Left lobe of liver (tissue), 2 donors: ENCODE measurements at regions not wholly inside any gene's neighbourhood (a gene's known extent, or its start where the extent isn't known, plus 50 kb on each side); places are given as distances from the start of the nearest gene placed in this dataset.

Experiments used
- ATAC-seq: fragments of 200-7000 bp; cut with Tn5 transposase; one replicate; pipeline ENCODE4 v1.9.1; 2020; ENCODE audit warnings: mild to moderate bottlenecking, moderate library complexity
- DNase-seq: peaks from one replicate; pipeline ENCODE4 v3.0.0-alpha.2; 2020; ENCODE audit warnings: low spot score
- donor health status: DM: no; HTN: no; CAD: no; lungs with moderate emphysema.
- donor health status: DM: no; HTN: yes; CAD: no.

DNA sequence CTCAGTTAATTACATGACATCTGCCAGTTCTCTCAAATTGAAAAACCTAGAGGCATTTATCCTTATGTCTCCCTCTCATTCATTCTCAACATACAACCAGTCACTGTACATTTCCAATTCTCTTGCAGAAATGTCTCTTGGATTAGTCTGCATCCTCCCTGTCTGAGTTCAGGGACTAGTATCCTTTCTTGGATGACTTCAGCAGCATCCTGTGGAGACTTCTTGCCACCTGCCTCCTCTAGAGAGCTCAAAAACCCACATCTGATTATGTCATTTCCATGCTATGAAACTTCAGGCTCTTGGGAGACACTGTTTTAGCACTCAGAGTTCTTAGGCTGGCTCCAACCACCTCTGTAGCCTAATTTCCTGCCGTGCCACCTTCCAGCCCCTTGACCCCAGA is 515.1 kb upstream of the DIPK2B start:
- no peak for ATAC-seq
- no peak for DNase-seq

DNA sequence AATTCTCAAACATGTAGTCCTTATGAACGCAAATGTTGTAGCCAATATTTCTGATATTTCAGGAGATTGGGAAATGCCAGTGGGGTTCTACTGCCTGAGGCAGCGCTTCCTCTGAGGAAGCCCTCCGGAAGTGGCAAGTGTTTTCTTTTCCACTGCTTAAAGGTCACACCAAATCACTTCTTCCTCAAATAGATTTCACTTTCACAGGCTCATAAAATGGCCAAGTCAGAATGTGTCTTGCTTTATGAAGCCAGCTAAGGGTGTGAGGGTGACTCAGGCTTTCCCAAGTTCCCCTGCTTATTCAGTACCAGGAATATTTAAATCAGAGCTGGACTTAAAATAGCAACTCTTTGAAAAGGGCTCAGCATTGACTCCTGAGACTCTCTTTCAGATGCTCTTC is 514.2 kb upstream of the DIPK2B start:
- ATAC-seq (no peak), DNase-seq (no peak)

DNA sequence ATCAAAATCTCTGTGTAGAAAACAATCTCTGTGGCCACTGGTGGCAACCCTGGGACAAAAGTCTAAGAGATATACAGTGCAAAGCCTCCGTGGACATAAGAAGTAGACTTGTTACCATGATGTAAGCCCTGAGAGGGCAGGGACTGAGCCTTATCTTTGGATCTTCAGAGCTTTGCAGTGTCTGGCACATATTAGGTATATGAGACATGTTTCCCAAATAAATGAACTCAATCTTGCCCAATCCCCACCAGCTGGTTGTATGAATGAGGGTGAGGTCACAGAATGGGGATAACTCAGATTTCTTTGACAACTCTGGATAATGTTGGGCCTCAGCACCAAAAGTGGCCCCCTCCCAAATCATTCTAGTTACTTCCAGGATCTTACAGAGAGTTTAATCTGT is 511.4 kb upstream of the DIPK2B start:
- ATAC-seq (no peak), DNase-seq (no peak)

DNA sequence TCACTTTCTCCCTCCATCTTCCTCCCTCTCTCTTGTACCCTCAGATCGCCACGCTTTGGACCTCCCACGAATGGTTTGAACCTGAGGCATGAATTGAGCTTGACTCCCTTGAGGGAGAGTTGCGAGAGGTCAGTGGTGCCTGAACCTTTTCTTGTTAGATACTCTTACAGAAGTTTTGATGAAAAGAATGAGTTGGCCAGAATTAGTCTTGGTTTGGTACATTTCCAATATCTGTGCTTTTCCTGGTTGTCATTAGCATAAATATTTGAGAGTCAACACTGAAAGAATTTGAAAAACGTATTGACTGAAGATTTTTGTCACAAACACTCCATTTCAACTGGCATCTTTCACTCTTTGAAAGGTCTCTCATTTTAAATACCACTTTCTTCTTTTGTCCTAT is 510.6 kb upstream of the DIPK2B start:
- ATAC-seq: no peak
- no peak for DNase-seq

DNA sequence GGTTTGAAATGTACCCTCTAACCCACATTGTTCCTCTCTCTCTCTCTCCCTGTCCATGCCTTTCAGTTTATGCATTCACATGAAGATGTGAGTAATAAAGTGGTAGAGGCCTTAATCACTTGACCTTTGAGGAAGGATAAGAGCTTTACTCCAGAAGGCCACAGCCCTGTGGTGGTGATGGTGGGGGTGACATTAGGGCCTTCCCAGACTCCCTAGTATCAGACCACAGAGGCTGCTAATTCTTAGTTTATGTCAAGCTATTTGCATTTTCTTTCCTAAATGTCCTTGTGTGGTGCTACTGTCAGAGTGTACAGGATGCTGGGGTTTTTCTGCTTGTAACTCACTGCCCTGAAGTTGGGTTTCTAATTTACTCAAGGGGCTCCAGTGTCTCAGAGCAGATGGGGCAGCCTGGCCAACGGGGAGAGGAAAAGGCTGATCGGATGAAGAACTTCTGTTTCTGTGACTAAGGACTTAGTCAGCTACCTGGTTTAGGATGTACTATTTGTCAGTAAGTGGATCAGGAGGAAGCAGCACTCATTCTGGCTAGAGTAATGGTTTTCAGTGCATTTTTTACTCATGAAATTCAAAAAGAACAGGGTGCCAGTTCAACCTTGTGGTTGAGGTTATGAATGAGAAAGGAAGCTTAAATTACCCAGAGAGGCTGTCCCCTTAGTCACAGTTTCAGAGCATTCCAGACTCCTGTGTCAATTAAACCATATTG is 509.6 kb upstream of the DIPK2B start:
- DNase-seq (no peak), ATAC-seq (no peak)

GRCh38 chrX:45709381-45709780 is 508.7 kb upstream of the DIPK2B start:
- ATAC-seq (no peak), DNase-seq (no peak)

GRCh38 chrX:45699158-45699557 is 498.5 kb upstream of the DIPK2B start:
- ATAC-seq (no peak), DNase-seq (no peak)

DNA sequence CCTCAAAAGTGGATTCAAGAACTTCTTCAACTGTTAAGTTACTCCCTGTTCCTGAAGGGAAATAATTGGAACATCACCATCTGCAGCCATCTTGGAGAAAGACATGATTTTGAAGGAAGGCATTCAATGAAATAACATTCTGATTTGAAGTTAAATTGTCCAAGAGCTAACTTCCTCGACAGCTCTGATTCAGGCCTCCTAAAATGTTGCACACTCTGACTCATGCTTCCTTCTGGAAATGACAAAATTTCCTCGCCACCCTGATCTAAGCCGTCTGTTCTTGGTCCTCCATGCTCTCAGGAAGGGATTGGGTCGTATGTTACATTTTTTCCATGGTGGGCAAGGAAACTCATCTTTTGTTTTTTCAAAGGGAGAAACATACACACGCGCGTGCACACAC is 496.9 kb upstream of the DIPK2B start:
- no peak for DNase-seq
- ATAC-seq: no peak

GRCh38 chrX:45696736-45697135 is 496.1 kb upstream of the DIPK2B start:
- DNase-seq (no peak), ATAC-seq (no peak)

- ATAC-seq: no peak
- no peak for DNase-seq
Measured at GRCh38 chrX:45689971-45690370, 489.3 kb upstream of the DIPK2B start.

GRCh38 chrX:45683914-45684313 is 483.2 kb upstream of the DIPK2B start:
- ATAC-seq (no peak), DNase-seq (no peak)

DNA sequence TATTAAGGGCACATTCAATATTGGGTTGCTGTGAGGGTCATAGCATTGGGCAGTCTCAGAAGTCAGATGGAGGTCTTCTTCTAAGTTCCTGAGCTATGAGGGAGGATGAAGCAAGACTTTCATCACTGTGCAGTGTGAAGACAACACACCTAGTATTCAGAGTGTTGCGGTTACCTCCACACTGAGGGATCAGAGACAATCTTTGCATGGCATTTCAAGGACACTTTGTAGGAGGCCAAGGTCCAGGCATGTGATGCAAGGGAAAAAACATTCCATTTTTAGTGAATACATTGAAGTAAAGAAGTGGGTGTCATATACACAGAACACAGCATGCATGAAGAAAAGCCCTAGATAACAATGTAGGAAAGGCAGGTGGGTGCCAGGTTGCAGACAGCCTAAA is 481.2 kb upstream of the DIPK2B start:
- DNase-seq: no peak

GRCh38 chrX:45669715-45670340 is 469.2 kb upstream of the DIPK2B start:
- no peak for ATAC-seq
- DNase-seq: no peak

More for the DNA sequence above, 481.2 kb upstream of the DIPK2B start:
- no peak for ATAC-seq

- no peak for DNase-seq
- no peak for ATAC-seq
Measured at GRCh38 chrX:45668686-45669443, 468.2 kb upstream of the DIPK2B start.

- DNase-seq: no peak
- no peak for ATAC-seq
Measured at GRCh38 chrX:45667666-45668065, 467.0 kb upstream of the DIPK2B start.

DNA sequence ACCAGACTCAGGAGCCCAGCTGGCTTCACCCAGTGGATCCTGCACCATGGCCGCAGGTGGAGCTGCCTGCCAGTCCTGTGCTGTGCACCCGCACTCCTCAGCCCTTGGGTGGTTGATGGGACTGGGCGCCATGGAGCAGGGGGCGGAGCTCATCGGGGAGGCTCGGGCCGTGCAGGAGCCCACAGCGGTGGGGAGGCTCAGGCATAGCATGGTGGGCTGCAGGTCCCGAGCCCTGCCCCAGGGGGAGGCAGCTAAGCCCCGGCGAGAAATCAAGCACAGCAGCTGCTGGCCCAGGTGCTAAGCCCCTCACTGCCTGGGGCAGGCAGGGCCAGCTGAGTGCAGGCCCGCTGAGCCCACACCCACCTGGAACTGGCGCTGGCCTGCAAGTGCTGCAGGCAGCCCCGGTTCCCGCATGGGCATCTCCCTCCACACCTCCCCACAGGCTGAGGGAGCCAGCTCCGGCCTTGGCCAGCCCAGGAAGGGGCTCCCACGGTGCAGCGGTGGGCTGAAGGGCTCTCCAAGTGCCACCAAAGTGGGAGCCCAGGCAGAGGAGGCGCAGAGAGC is 464.1 kb upstream of the DIPK2B start:
- DNase-seq: no peak
- ATAC-seq: no peak

GRCh38 chrX:45660477-45660876 is 459.8 kb upstream of the DIPK2B start:
- no peak for ATAC-seq
- no peak for DNase-seq

GRCh38 chrX:45633419-45633818 is 432.7 kb upstream of the DIPK2B start:
- no peak for ATAC-seq
- DNase-seq: no peak

DNA sequence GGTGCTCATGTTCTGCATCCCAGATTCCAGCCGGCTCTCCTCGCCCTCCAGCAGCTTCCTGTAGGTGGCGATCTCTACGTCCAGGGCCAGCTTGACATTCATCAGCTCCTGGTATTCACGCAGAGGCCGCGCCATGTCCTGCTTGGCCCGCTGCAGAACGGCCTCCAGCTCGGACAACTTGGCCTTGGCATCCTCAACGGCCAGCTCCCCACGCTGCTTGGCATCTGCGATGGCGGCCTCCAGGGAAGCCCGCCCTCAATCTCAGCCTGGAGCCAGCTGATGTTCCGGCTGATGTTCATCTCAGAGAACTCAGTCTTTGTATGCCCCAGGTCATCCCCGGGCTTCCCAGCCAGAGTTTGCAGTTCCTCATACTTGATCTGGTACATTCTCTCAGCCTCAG is 431.8 kb upstream of the DIPK2B start:
- ATAC-seq (no peak), DNase-seq (no peak)

DNA sequence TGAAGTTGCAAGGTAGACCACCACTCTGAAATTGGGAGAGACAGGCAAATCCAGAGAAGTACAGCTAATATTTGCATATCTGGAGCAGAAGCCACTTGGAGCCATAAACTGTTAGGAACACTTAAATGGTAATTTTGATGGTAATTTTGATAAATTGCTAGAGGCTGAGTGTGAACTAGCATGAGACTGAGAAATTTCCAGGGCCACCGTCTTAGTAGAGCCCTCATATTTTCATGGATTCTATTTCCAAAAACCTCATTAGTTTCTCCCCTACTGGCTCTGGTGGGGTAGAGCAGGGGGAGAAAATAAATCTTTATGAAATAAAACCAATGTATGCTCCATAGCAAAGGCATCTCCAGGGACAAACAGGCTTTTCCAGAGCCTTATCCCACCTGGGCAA is 429.4 kb upstream of the DIPK2B start:
- ATAC-seq: no peak
- no peak for DNase-seq

- no peak for DNase-seq
- ATAC-seq: no peak
Measured at GRCh38 chrX:45628041-45628440, 427.4 kb upstream of the DIPK2B start.

- DNase-seq: no peak
Measured at GRCh38 chrX:45623266-45623665, 422.6 kb upstream of the DIPK2B start.

More at GRCh38 chrX:45623266-45623665, 422.6 kb upstream of the DIPK2B start:
- no peak for ATAC-seq
